NCI-H2081 (cell line): ENCODE measurements at regions not wholly inside any gene's neighbourhood (a gene's known extent, or its start where the extent isn't known, plus 50 kb on each side); places are given as distances from the start of the nearest gene placed in this dataset.

Experiments
- DNase-seq, 2 experiments: peaks; one replicate each; lab custom pipeline; 2025; lab: John Stamatoyannopoulos, UW

GRCh38 chr6:156053626-156054025, 598.0 kb upstream of the NOX3 start:
- no peak for DNase-seq

GRCh38 chr6:156046841-156047449, 591.3 kb upstream of the NOX3 start:
- DNase-seq: no peak

GRCh38 chr6:156046268-156046665, 590.6 kb upstream of the NOX3 start:
- DNase-seq: no peak

- no peak for DNase-seq
Observed at GRCh38 chr6:156045401-156046267, 590.0 kb upstream of the NOX3 start.

- DNase-seq: no peak
Observed at GRCh38 chr6:156033598-156033997, 578.0 kb upstream of the NOX3 start.

- DNase-seq: no peak
Observed at GRCh38 chr6:156031516-156031915, 575.9 kb upstream of the NOX3 start.

GRCh38 chr6:156030053-156030452, 574.4 kb upstream of the NOX3 start:
- no peak for DNase-seq

- DNase-seq: no peak
Observed at GRCh38 chr6:156029286-156029985, 573.8 kb upstream of the NOX3 start.

- peak in 1 of 2 experiments; percentile 2 for DNase-seq
Observed at GRCh38 chr6:156028335-156029131, 572.9 kb upstream of the NOX3 start.

GRCh38 chr6:156027248-156027626, 571.6 kb upstream of the NOX3 start:
- DNase-seq: no peak

GRCh38 chr6:156026486-156027247, 571.0 kb upstream of the NOX3 start:
- DNase-seq: no peak

GRCh38 chr6:156024339-156024738, 568.7 kb upstream of the NOX3 start:
- no peak for DNase-seq

GRCh38 chr6:156021746-156022396, 566.2 kb upstream of the NOX3 start:
- DNase-seq: no peak

- no peak for DNase-seq
Observed at GRCh38 chr6:156017838-156018237, 562.2 kb upstream of the NOX3 start.

GRCh38 chr6:156016186-156016976, 560.7 kb upstream of the NOX3 start:
- no peak for DNase-seq

GRCh38 chr6:156013155-156013554, 557.5 kb upstream of the NOX3 start:
- peak; percentile 3 to 25 for DNase-seq

- DNase-seq: no peak
Observed at GRCh38 chr6:156009656-156010055, 554.0 kb upstream of the NOX3 start.

GRCh38 chr6:156004796-156005195, 549.2 kb upstream of the NOX3 start:
- DNase-seq: no peak

- DNase-seq: no peak
Observed at GRCh38 chr6:155996151-155996550, 540.5 kb upstream of the NOX3 start.

- no peak for DNase-seq
Observed at GRCh38 chr6:155995281-155995680, 539.6 kb upstream of the NOX3 start.
